Mesenchymal stem cell (in vitro differentiated cells and primary cell): ENCODE measurements at regions not wholly inside any gene's neighbourhood (a gene's known extent, or its start where the extent isn't known, plus 50 kb on each side); places are given as distances from the start of the nearest gene placed in this dataset.

Experiments
- DNase-seq: peaks from one replicate; pipeline ENCODE4 v3.0.0-alpha.2; 2013
- H2AFZ ChIP-seq: one replicate; pipeline ENCODE4 v1.6.1; 2013; ENCODE audit warnings: low read depth, mild to moderate bottlenecking, control low read depth, inconsistent platforms, low read length, moderate library complexity
- H2AK5ac ChIP-seq: 2 replicates; pipeline ENCODE4 v1.6.1; 2013; ENCODE audit warnings: low read length, moderate library complexity, mild to moderate bottlenecking, inconsistent platforms; ENCODE audit not compliant: severe bottlenecking
- H2BK120ac ChIP-seq: one replicate; pipeline ENCODE4 v1.6.1; 2013; ENCODE audit warnings: low read depth, mild to moderate bottlenecking, inconsistent platforms, low read length, moderate library complexity
- H2BK12ac ChIP-seq, 2 experiments: one replicate each; pipeline ENCODE4 v1.6.1; 2013; ENCODE audit warnings: inconsistent platforms in 2 of 2, low read length in 2 of 2, mild to moderate bottlenecking in 2 of 2, moderate library complexity in 2 of 2, control low read depth in 1 of 2
- H2BK15ac ChIP-seq: one replicate; pipeline ENCODE4 v1.6.1; 2013; ENCODE audit warnings: mild to moderate bottlenecking, low read depth, inconsistent platforms; ENCODE audit not compliant: poor library complexity, severe bottlenecking
- H2BK5ac ChIP-seq: 2 replicates; pipeline ENCODE4 v1.6.1; 2013; ENCODE audit warnings: low read depth, mild to moderate bottlenecking, low read length, control low read depth, inconsistent platforms; ENCODE audit not compliant: poor library complexity, severe bottlenecking
- H3K14ac ChIP-seq, 2 experiments: one replicate each; pipeline ENCODE4 v1.6.1; 2013; ENCODE audit warnings: inconsistent platforms in 2 of 2, low read length in 2 of 2, control low read depth in 1 of 2, mild to moderate bottlenecking in 1 of 2, moderate library complexity in 1 of 2
- H3K18ac ChIP-seq, 2 experiments: one replicate each; pipeline ENCODE4 v1.6.1; 2013; ENCODE audit warnings: inconsistent platforms in 2 of 2, low read length in 2 of 2, control low read depth in 1 of 2, low read depth in 1 of 2, mild to moderate bottlenecking in 1 of 2
- H3K23ac ChIP-seq, 2 experiments: one replicate each; pipeline ENCODE4 v1.6.1; 2013; ENCODE audit warnings: inconsistent platforms in 2 of 2, low read length in 2 of 2, mild to moderate bottlenecking in 2 of 2, moderate library complexity in 2 of 2, control low read depth in 1 of 2
- H3K27ac ChIP-seq: 2 replicates; pipeline ENCODE4 v1.5.1; 2013; ENCODE audit warnings: mild to moderate bottlenecking, moderate library complexity, low read length, control low read depth, inconsistent platforms; ENCODE audit not compliant: poor library complexity, severe bottlenecking
- H3K27me3 ChIP-seq, 2 experiments: 2 replicates each; pipeline versions ENCODE4 v1.6.1 to v1.7.0; 2013; ENCODE audit warnings: low read length in 2 of 2, mild to moderate bottlenecking in 2 of 2, moderate library complexity in 2 of 2, control low read depth in 1 of 2, inconsistent platforms in 1 of 2; ENCODE audit not compliant: control insufficient read depth in 1 of 2, insufficient read depth in 1 of 2
- H3K36me3 ChIP-seq, 2 experiments: 2 replicates each; pipeline versions ENCODE4 v1.6.1 to v1.7.0; 2013; ENCODE audit warnings: low read length in 2 of 2, control low read depth in 1 of 2, inconsistent platforms in 1 of 2, low read depth in 1 of 2, mild to moderate bottlenecking in 1 of 2; ENCODE audit not compliant: insufficient read depth in 2 of 2, control insufficient read depth in 1 of 2
- H3K4ac ChIP-seq, 2 experiments: one replicate each; pipeline ENCODE4 v1.6.1; 2013; ENCODE audit warnings: inconsistent platforms in 2 of 2, low read length in 2 of 2, mild to moderate bottlenecking in 2 of 2, moderate library complexity in 2 of 2, control low read depth in 1 of 2, low read depth in 1 of 2
- H3K4me1 ChIP-seq: 2 replicates; pipeline ENCODE4 v1.6.1; 2013; ENCODE audit warnings: low read depth, low read length, control low read depth; ENCODE audit not compliant: control insufficient read depth, insufficient read depth
- H3K4me2 ChIP-seq: 2 replicates; pipeline ENCODE4 v1.6.1; 2013; ENCODE audit warnings: low read length, mild to moderate bottlenecking, inconsistent platforms; ENCODE audit not compliant: poor library complexity, severe bottlenecking
- H3K4me3 ChIP-seq, 2 experiments: 2 replicates each; pipeline versions ENCODE4 v1.5.1 to v1.7.0; 2013; ENCODE audit warnings: low read length in 2 of 2, mild to moderate bottlenecking in 2 of 2, control low read depth in 1 of 2, low read depth in 1 of 2; ENCODE audit not compliant: insufficient read depth in 1 of 2
- H3K79me1 ChIP-seq: replicated peaks from 2 replicates; pipeline ENCODE4 v1.6.1; 2013; ENCODE audit warnings: mild to moderate bottlenecking, control low read depth, low read length, inconsistent platforms; ENCODE audit not compliant: poor library complexity, severe bottlenecking
- H3K9ac ChIP-seq: 2 replicates; pipeline ENCODE4 v1.7.0; 2013; ENCODE audit warnings: mild to moderate bottlenecking, low read length, moderate library complexity
- H3K9me3 ChIP-seq: 2 replicates; pipeline ENCODE4 v1.7.0; 2013; ENCODE audit warnings: mild to moderate bottlenecking, low read length; ENCODE audit not compliant: control insufficient read depth
- H4K8ac ChIP-seq: one replicate; pipeline ENCODE4 v1.6.1; 2013; ENCODE audit warnings: inconsistent platforms, mild to moderate bottlenecking, low read length, moderate library complexity
- H4K91ac ChIP-seq: one replicate; pipeline ENCODE4 v1.6.1; 2013; ENCODE audit warnings: mild to moderate bottlenecking, low read length, inconsistent platforms
- WGBS: methylation state at CpG from one replicate; pipeline ENCODE4 v1.1.7; 2013; ENCODE audit warnings: mixed read lengths; 5-methylcytosine and 5-hydroxymethylcytosine counted together

- H3K4ac ChIP-seq: no peak overlapping the region
- H4K91ac ChIP-seq: no peak overlapping the region
- H3K18ac ChIP-seq: no peak overlapping the region
- no peak overlapping the region for H3K4me2 ChIP-seq
- no peaks in the 10 kb centered on the region for H3K79me1 ChIP-seq
- H4K8ac ChIP-seq: no peak overlapping the region
- H3K36me3 ChIP-seq: no peaks in the 10 kb centered on the region
- DNase-seq: no peak
- no peak overlapping the region for H2BK120ac ChIP-seq
- no peak overlapping the region for H3K14ac ChIP-seq
- no peak overlapping the region for H2AFZ ChIP-seq
- H3K4me3 ChIP-seq: no peak overlapping the region
- H3K27me3 ChIP-seq: no peaks in the 10 kb centered on the region
- no peak overlapping the region for H2BK5ac ChIP-seq
- no peak overlapping the region for H3K23ac ChIP-seq
- H2AK5ac ChIP-seq: no peak overlapping the region
- no peaks in the 10 kb centered on the region for H3K4me1 ChIP-seq
- 90% methylated on average over 4 of the region's 5 CpGs for WGBS
- no peak overlapping the region for H2BK15ac ChIP-seq
- no peak overlapping the region for H3K27ac ChIP-seq
- H3K9ac ChIP-seq: no peak overlapping the region
- no peak overlapping the region for H2BK12ac ChIP-seq
- H3K9me3 ChIP-seq: peaks cover 19% of the 10 kb centered on the region
Measured at GRCh38 chr14:40713387-40713786, 893.3 kb upstream of the LRFN5 start.

GRCh38 chr14:40697231-40697630 is 909.4 kb upstream of the LRFN5 start:
- no peak overlapping the region for H4K91ac ChIP-seq
- no CpG with 5 or more reads among the region's 1 CpG for WGBS
- no peak overlapping the region for H3K18ac ChIP-seq
- no peaks in the 10 kb centered on the region for H3K27me3 ChIP-seq
- no peak overlapping the region for H4K8ac ChIP-seq
- DNase-seq: peak; percentile 22
- H2BK5ac ChIP-seq: no peak overlapping the region
- no peak overlapping the region for H3K4ac ChIP-seq
- no peak overlapping the region for H3K4me3 ChIP-seq
- no peak overlapping the region for H2AFZ ChIP-seq
- no peak overlapping the region for H3K4me2 ChIP-seq
- H3K27ac ChIP-seq: no peak overlapping the region
- H3K4me1 ChIP-seq: no peaks in the 10 kb centered on the region
- no peak overlapping the region for H2BK12ac ChIP-seq
- no peak overlapping the region for H3K9ac ChIP-seq
- H3K79me1 ChIP-seq: no peaks in the 10 kb centered on the region
- H3K14ac ChIP-seq: no peak overlapping the region
- H3K23ac ChIP-seq: no peak overlapping the region
- no peak overlapping the region for H2BK120ac ChIP-seq
- H3K36me3 ChIP-seq: no peaks in the 10 kb centered on the region
- H2AK5ac ChIP-seq: no peak overlapping the region
- no peaks in the 10 kb centered on the region for H3K9me3 ChIP-seq
- H2BK15ac ChIP-seq: no peak overlapping the region

- Histone ChIP-seq H3K18ac (no peak overlapping the region), H3K4me2 (no peak overlapping the region), H2BK12ac (no peak overlapping the region), H3K9me3 (no peaks in the 10 kb centered on the region), H3K27ac (no peak overlapping the region), H3K9ac (no peak overlapping the region), H3K27me3 (no peaks in the 10 kb centered on the region), H3K14ac (no peak overlapping the region), H3K36me3 (no peaks in the 10 kb centered on the region), H2BK5ac (no peak overlapping the region), H2BK15ac (no peak overlapping the region), H4K91ac (no peak overlapping the region), H3K4ac (no peak overlapping the region), H4K8ac (no peak overlapping the region), H2AFZ (no peak overlapping the region), H2AK5ac (no peak overlapping the region), H3K4me1 (no peaks in the 10 kb centered on the region), H2BK120ac (no peak overlapping the region), H3K79me1 (no peaks in the 10 kb centered on the region), H3K23ac (no peak overlapping the region), H3K4me3 (no peak overlapping the region)
- 59% methylated on average over 1 of the region's 3 CpGs for WGBS
- DNase-seq: peak; percentile 50
Measured at GRCh38 chr14:40694023-40694422, 912.7 kb upstream of the LRFN5 start.

- Histone ChIP-seq H2BK120ac (no peak overlapping the region), H3K4me1 (no peaks in the 10 kb centered on the region), H3K4me3 (no peak overlapping the region), H2BK15ac (no peak overlapping the region), H3K23ac (no peak overlapping the region), H2AK5ac (no peak overlapping the region), H2BK5ac (no peak overlapping the region), H3K14ac (no peak overlapping the region), H3K36me3 (no peaks in the 10 kb centered on the region), H2BK12ac (no peak overlapping the region), H3K4me2 (no peak overlapping the region), H2AFZ (no peak overlapping the region), H3K9ac (no peak overlapping the region), H3K27ac (no peak overlapping the region), H4K8ac (no peak overlapping the region), H4K91ac (no peak overlapping the region), H3K79me1 (no peaks in the 10 kb centered on the region), H3K4ac (no peak overlapping the region), H3K18ac (no peak overlapping the region), H3K9me3 (no peaks in the 10 kb centered on the region), H3K27me3 (no peaks in the 10 kb centered on the region)
- DNase-seq: no peak
- WGBS: 86% methylated on average over 2 of the region's 2 CpGs
Measured at GRCh38 chr14:40691066-40691465, 915.6 kb upstream of the LRFN5 start.
